ENCODE measurements at regions not wholly inside any gene's neighbourhood (a gene's known extent, or its start where the extent isn't known, plus 50 kb on each side); places are given as distances from the start of the nearest gene placed in this dataset.

DNA sequence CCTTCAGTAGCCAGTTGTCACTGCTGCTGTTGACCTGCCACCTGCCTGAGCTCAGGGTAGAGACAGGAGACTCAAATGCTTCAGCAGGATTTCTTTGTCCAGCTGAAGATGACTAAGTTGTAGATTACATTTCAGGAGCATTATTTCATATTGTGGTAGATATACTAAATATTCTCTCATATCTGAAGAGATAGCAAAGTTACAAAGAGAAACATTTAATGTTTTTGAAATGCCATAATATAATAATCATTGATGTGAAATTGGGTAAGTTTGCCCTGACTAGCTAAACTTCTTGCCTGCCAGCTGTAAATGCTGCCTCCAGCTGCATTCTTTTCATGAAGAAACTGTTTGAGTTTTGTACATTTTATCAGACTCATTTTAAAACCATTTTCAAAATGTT, 247.6 kb upstream of the CNKSR2 start:
- intact Hi-C loops (cut with micrococcal nuclease), result no loop called here
- no TSS peak for BruUV-seq (replicated peaks)

More for the DNA sequence above, 247.6 kb upstream of the CNKSR2 start:
- no peak for DNase-seq (ENCODE audit: low read depth, low spot score)
- ChIA-PET POLR2A (no interaction called here), RAD21 (ENCODE audit: low non-redundant PET in 1 of 2, low total read pairs in 2 of 2, uncharacterized antibody in 2 of 2, unreplicated experiment in 2 of 2) (no interaction called here), CTCF (no interaction called here)
- H3K27ac ChIP-seq (ENCODE audit: low read depth, low read length), result no peak overlapping the region
- no peaks in the 10 kb centered on the region for H3K79me2 ChIP-seq (ENCODE audit: insufficient read depth, low read length)
- no peaks in the 10 kb centered on the region for H3K9me2 ChIP-seq (ENCODE audit: insufficient read depth)
- no peak overlapping the region for H3K4me3 ChIP-seq (replicated peaks in 1 of 2; ENCODE audit: low read depth in 1 of 2, low read length in 2 of 2)
- no peaks in the 10 kb centered on the region for H3K4me1 ChIP-seq (ENCODE audit: control insufficient read depth in 1 of 2, insufficient read depth in 2 of 2, low read length in 2 of 2)
- no peak overlapping the region for H3K4me2 ChIP-seq (ENCODE audit: low read length)
- ATAC-seq, result no peak
- H3K36me3 ChIP-seq (ENCODE audit: control insufficient read depth in 1 of 2, insufficient read depth in 2 of 2, low read length in 2 of 2), result no peaks in the 10 kb centered on the region
- no peaks in the 10 kb centered on the region for H3K9me3 ChIP-seq (ENCODE audit: control insufficient read depth in 1 of 2, insufficient read depth in 1 of 2, low read depth in 1 of 2, low read length in 2 of 2)
- TF ChIP-seq SIN3A (IDR thresholded peaks at IDR 0.05; ENCODE audit: low read depth), result no peak
- no peak for TF ChIP-seq JUND (IDR thresholded peaks at IDR 0.05)
- no peak for TF ChIP-seq SP1 (IDR thresholded peaks at IDR 0.05; ENCODE audit: low read depth)
- TF ChIP-seq RAD21 (IDR thresholded peaks at IDR 0.05; ENCODE audit: low read depth), result no peak
- no peak for TF ChIP-seq CEBPB (IDR thresholded peaks at IDR 0.05; ENCODE audit: low read depth)
- TF ChIP-seq, protein P1, sequence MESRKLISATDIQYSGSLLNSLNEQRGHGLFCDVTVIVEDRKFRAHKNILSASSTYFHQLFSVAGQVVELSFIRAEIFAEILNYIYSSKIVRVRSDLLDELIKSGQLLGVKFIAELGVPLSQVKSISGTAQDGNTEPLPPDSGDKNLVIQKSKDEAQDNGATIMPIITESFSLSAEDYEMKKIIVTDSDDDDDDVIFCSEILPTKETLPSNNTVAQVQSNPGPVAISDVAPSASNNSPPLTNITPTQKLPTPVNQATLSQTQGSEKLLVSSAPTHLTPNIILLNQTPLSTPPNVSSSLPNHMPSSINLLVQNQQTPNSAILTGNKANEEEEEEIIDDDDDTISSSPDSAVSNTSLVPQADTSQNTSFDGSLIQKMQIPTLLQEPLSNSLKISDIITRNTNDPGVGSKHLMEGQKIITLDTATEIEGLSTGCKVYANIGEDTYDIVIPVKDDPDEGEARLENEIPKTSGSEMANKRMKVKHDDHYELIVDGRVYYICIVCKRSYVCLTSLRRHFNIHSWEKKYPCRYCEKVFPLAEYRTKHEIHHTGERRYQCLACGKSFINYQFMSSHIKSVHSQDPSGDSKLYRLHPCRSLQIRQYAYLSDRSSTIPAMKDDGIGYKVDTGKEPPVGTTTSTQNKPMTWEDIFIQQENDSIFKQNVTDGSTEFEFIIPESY (IDR thresholded peaks at IDR 0.05; ENCODE audit: extremely low read depth, insufficient replicate concordance, low read length), result no peak
- TF ChIP-seq ZFX (IDR thresholded peaks at IDR 0.05), result no peak
- no peak for TF ChIP-seq EZH2phosphoT487 (IDR thresholded peaks at IDR 0.05; ENCODE audit: borderline replicate concordance)
- TF ChIP-seq FOSL1 (IDR thresholded peaks at IDR 0.05; ENCODE audit: low read depth), result no peak
- TF ChIP-seq, protein P2, sequence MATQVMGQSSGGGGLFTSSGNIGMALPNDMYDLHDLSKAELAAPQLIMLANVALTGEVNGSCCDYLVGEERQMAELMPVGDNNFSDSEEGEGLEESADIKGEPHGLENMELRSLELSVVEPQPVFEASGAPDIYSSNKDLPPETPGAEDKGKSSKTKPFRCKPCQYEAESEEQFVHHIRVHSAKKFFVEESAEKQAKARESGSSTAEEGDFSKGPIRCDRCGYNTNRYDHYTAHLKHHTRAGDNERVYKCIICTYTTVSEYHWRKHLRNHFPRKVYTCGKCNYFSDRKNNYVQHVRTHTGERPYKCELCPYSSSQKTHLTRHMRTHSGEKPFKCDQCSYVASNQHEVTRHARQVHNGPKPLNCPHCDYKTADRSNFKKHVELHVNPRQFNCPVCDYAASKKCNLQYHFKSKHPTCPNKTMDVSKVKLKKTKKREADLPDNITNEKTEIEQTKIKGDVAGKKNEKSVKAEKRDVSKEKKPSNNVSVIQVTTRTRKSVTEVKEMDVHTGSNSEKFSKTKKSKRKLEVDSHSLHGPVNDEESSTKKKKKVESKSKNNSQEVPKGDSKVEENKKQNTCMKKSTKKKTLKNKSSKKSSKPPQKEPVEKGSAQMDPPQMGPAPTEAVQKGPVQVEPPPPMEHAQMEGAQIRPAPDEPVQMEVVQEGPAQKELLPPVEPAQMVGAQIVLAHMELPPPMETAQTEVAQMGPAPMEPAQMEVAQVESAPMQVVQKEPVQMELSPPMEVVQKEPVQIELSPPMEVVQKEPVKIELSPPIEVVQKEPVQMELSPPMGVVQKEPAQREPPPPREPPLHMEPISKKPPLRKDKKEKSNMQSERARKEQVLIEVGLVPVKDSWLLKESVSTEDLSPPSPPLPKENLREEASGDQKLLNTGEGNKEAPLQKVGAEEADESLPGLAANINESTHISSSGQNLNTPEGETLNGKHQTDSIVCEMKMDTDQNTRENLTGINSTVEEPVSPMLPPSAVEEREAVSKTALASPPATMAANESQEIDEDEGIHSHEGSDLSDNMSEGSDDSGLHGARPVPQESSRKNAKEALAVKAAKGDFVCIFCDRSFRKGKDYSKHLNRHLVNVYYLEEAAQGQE (IDR thresholded peaks at IDR 0.05; ENCODE audit: low read depth), result no peak
- TF ChIP-seq, protein P3, sequence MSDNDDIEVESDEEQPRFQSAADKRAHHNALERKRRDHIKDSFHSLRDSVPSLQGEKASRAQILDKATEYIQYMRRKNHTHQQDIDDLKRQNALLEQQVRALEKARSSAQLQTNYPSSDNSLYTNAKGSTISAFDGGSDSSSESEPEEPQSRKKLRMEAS (IDR thresholded peaks at IDR 0.05), result no peak
- no peak for TF ChIP-seq POLR2A (IDR thresholded peaks at IDR 0.05; ENCODE audit: borderline replicate concordance, extremely low read depth, insufficient read depth, insufficient read length)
- H3K9ac ChIP-seq (ENCODE audit: low read length), result no peak overlapping the region
- H2AFZ ChIP-seq (ENCODE audit: low read depth, low read length, poor library complexity, severe bottlenecking), result no peak overlapping the region
- H3K27me3 ChIP-seq (ENCODE audit: insufficient read depth, low read length), result no peaks in the 10 kb centered on the region
- H4K20me1 ChIP-seq (ENCODE audit: insufficient read depth), result no peaks in the 10 kb centered on the region
